GM19043 (cell line): ENCODE measurements at regions not wholly inside any gene's neighbourhood (a gene's known extent, or its start where the extent isn't known, plus 50 kb on each side); places are given as distances from the start of the nearest gene placed in this dataset.

Experiments used
- ATAC-seq: cut with Tn5 transposase; IDR thresholded peaks from one replicate; pipeline ENCODE4 v1.9.1; 2021; ENCODE audit warnings: low read depth; ENCODE audit not compliant: unreplicated experiment

GRCh38 chr2:122205641-122206040, 450.2 kb downstream of the TSN start:
- no peak for ATAC-seq

GRCh38 chr2:122206101-122206500, 450.6 kb downstream of the TSN start:
- no peak for ATAC-seq

DNA sequence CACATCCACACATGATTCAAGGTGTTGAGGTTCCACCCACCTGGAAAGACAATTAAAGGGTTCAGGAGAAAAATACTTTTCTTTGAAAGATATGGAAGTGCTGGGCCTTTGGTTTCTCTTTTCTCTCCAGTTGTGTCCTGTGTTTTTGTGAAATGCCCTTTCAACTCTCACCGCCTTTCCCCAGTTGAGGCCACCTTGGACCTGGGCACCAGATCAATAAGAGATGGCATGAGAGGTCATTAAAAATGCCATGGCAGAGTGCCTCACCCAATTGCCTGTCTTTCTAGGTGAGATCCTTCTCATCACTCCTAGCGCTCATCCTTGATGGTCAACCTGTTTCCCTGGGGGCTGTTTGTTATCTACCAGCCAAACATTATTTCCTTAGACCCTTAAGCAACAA, 453.9 kb downstream of the TSN start:
- no peak for ATAC-seq

GRCh38 chr2:122210065-122210464, 454.6 kb downstream of the TSN start:
- ATAC-seq: no peak

- no peak for ATAC-seq
Observed at GRCh38 chr2:122210898-122211856, 455.7 kb downstream of the TSN start.

DNA sequence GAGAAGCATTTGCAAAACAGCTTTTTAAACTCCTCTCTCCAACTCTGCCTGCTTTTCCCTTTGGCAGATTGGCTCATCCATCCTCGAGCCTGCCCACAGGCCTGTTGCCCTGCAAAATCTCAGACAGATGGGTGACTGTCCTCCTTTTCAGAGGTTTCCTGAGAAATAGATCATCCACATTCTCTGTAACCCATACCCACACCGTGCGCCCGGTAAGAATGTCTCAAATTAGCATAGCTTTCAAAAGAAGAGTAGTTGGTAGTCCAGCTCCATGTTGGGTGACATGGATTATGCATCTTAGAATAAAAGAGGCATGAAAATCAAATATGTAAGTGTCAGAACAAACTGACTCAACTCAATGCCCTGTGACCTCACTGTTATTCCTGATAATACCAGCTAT, 457.9 kb downstream of the TSN start:
- ATAC-seq: no peak

DNA sequence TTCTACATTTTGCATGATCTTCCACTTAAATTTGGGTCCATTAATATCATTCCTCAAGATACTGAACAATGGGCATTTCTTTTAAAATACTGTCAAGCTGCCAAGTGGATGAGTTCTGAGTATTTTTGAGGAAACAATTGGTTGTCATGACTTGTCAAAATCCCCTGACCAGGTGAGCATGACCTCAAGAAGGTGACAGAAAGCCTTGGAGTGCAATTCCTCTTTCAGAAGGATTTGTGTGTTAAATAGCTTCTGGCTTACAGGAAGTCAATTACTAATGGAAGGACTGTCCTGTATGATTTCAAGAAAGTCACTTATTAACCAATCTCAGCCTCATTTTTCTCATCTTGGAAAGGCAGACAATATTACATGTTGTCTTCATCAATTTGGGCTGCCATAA, 460.6 kb downstream of the TSN start:
- no peak for ATAC-seq

GRCh38 chr2:122216901-122217300, 461.4 kb downstream of the TSN start:
- ATAC-seq: no peak

GRCh38 chr2:122218596-122218995, 463.1 kb downstream of the TSN start:
- ATAC-seq: no peak

DNA sequence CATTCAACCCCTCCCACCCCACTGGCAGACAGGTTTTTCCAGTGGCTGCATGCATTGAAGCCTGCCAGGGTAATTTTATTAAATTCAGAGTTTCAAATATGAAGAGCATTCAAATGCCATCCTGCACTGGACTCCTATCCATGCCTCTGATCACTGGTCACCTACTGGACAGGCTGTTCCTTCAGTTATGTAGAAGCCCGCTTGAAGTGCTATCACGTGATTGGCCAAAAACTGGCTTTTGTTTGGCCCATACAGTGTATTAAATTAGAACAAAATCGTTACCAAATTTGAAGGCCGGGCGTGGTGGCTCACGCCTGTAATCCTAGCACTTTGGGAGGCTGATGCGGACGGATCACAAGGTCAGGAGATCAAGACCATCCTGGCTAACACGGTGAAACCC, 464.1 kb downstream of the TSN start:
- no peak for ATAC-seq

DNA sequence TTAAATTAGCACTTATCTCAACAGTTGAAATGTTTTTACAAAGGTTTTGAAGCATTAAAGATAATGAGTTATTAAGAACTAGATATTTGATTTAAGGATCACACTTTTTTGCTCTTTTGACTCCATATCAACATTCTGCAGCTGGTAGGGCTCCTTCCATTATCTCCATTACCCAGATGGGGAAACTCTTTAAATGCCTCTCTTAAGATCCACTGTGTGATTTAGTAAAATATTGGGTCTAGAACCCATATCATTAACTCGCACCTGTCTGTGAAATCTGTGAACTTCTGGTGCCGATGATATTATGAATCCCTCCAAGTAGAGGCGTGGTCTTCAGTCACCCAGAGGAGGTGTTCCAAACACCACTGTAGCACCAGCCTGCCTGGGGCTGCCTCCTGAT, 466.2 kb downstream of the TSN start:
- ATAC-seq: no peak

DNA sequence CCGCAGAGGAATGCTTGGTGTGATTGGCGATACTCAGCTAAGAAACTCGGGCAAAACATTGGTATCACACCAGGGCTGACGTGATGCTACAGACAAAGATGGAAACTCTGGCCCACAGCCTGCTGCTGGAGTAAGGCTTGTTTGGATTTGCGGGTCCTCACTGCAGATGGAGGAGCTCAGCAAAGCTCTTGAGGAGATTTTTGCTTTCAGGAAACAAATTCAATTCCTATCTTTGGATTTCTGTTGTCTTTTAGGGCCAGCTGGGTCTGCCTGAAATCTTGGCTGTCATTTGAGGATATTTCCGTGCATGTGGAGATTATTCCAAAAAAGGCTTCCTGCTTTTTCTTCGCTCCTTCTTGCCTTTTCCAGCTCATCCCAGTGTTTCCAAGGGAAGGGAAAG, 475.8 kb downstream of the TSN start:
- no peak for ATAC-seq

DNA sequence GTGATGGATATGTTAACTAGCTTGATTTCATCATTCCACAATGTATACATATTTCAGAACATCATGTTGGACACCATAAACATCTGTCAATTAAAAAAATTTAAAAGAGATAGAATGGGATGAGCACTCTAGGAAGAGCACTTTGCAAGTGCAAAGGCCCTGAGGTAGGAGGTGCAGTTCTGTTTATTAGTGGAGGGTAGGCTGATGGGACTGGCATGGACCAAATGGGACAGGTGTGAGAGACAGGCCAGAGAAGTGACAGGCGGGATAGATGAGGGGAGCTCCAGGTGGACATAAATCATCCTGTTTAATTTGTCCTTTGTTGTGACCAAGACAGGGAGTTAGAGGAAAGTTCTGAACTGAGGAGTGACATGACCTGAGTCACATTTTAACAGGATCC, 477.9 kb downstream of the TSN start:
- no peak for ATAC-seq

DNA sequence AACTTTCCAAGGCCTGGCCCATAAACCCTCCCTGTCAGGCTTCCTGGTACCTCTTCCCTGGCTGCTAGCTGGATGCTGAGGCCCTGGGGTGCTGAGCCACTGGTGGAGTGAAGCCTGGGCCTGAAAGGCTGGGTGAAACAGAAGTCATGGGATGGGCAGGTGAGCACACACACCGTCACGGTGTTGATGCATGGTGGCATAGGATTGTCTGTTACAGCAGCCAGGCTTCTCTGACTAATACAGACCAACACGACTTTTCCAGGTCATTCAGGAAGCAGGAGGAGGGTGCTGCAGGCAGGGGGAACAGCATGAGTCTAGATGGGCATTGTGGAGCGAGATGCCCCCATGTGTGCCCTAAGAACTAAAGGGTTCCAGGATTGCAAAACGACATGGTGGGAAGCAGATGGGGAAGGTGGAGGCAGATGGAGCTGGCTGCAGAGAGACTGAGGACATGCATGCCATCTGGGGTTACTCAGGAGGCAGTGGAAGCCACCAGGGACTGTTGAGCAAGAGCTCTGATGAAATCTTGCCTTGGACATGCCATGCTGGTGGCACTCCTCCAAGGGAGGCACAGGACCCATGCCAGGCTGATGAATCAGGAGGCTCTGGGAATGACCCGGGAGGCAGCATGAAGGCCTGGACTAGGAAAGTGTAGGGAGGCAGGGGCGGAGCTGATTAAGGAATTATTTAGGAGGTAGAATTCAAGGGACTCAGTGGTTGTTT, 480.9 kb downstream of the TSN start:
- no peak for ATAC-seq

- ATAC-seq: no peak
Observed at GRCh38 chr2:122236925-122237324, 481.5 kb downstream of the TSN start.

DNA sequence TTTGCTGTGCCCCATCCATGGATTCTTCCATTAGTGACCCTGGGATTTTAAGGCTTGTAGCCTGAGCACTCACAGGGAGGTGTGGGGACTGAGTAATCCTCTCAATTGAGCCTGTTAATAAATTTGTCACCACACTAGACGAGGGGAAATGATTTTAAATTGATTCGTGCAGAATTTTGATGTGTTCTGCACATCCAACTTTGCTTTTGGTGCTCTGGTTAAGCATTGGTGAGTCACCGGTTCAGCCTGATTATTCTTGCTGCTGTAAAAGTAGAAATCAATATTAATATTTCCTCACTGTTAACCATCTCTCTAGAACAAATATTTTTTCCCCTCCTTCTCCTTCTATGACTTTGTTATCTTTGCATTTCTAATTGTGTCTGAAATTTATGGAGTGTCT, 482.0 kb downstream of the TSN start:
- no peak for ATAC-seq

- ATAC-seq: no peak
Observed at GRCh38 chr2:122238006-122238559, 482.6 kb downstream of the TSN start.

- no peak for ATAC-seq
Observed at GRCh38 chr2:122239440-122239839, 484.0 kb downstream of the TSN start.

DNA sequence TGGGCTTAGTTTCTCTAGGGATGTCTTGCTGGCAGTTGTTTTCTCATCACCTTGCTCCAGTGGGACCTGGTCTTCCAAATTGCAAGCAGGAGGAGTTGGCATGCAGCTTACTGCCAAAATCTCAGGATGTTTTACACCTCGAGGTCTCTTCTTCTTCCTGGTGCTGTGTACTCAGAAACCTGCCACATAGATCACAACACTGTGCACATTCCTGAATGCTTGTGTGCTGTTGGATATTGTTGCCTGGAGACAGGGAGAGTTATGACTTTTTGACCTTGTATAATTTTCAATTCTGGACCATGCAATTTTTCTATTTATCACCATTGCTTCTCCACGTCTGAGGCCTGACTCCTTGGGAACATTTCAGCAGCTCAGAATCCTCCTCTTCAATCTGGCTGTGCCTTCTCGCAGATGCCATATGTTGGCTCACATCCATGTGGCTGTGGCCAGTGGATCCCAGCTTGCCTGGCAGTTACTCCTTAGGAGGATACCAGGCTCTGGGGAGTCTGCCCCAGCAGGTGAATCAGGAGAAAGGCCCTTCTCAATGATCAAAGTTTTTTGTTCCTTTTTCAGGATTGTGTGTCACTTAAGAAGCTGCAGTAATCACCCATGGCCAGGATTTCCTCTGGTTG, 489.3 kb downstream of the TSN start:
- ATAC-seq: no peak

- ATAC-seq: no peak
Observed at GRCh38 chr2:122249673-122250072, 494.2 kb downstream of the TSN start.

DNA sequence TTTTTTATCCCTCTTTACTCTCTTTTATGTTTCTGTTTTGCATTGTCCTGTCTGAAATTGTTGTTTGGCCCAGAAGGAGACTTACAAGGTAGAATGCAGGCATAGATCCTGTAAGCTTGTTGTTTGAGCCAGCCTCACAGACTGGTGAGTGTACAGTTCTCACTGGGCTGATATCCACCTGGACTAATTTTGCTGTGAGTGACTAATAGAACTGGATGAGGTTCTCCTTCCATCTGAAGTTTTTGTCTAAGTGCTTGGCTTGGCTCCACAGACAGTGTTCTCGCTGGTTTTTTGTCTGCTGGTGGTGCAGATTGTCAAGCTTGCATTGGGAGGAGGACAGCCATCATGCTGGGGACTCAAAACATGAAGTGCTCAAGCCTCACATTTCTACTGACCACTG, 495.7 kb downstream of the TSN start:
- no peak for ATAC-seq
